IPS-20b (cell line): ENCODE measurements at regions not wholly inside any gene's neighbourhood (a gene's known extent, or its start where the extent isn't known, plus 50 kb on each side); places are given as distances from the start of the nearest gene placed in this dataset.

ENCODE experiments used
- H3K27ac ChIP-seq: one replicate; pipeline ENCODE4 v1.5.1; 2013; ENCODE audit warnings: low read length
- H3K27me3 ChIP-seq: 2 replicates; pipeline ENCODE4 v1.6.1; 2013; ENCODE audit warnings: mild to moderate bottlenecking, low read length, inconsistent platforms; ENCODE audit not compliant: insufficient read depth
- H3K36me3 ChIP-seq: 2 replicates; pipeline ENCODE4 v1.6.1; 2013; ENCODE audit warnings: low read depth, mild to moderate bottlenecking, inconsistent platforms, low read length, moderate library complexity; ENCODE audit not compliant: insufficient read depth
- H3K4me1 ChIP-seq: 2 replicates; pipeline ENCODE4 v1.6.1; 2013; ENCODE audit warnings: mild to moderate bottlenecking, control low read depth, inconsistent platforms, low read length, moderate library complexity; ENCODE audit not compliant: insufficient read depth
- H3K4me3 ChIP-seq: 2 replicates; pipeline ENCODE4 v1.5.1; 2013; ENCODE audit warnings: mild to moderate bottlenecking, low read length, inconsistent platforms
- H3K9ac ChIP-seq: 2 replicates; pipeline ENCODE4 v1.6.1; 2013; ENCODE audit warnings: low read depth, mild to moderate bottlenecking, inconsistent platforms, low read length, moderate library complexity
- H3K9me3 ChIP-seq: 2 replicates; pipeline ENCODE4 v1.6.1; 2013; ENCODE audit warnings: mild to moderate bottlenecking, low read depth, low read length, inconsistent platforms; ENCODE audit not compliant: insufficient read depth

GRCh38 chr5:167696558-167697314 is 594.7 kb upstream of the WWC1 start:
- Histone ChIP-seq H3K4me1 (peaks cover 28% of the 10 kb centered on the region), H3K27me3 (no peaks in the 10 kb centered on the region), H3K9me3 (no peaks in the 10 kb centered on the region), H3K4me3 (no peak overlapping the region), H3K27ac (no peak overlapping the region), H3K36me3 (no peaks in the 10 kb centered on the region), H3K9ac (no peak overlapping the region)

DNA sequence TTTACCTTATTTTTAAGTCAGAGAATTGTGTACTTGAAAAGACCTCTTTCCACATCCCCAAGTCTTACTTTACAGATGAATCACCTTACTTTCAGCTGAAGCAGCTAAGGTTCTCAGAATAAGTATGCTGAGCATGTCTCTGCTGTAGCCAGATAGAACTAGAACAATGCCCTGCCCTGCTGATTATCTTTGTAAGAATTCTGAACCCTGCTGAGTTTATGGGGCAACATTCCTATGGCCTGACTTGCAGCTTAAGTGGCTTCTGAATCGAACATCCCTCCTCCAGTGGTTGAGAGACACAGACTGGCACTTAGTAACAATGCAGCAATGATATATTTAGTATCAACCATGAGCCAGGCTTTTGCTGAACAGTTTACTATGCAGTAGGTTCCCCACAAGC is 592.0 kb upstream of the WWC1 start:
- Histone ChIP-seq H3K36me3 (no peaks in the 10 kb centered on the region), H3K9me3 (no peaks in the 10 kb centered on the region), H3K4me1 (peaks cover 28% of the 10 kb centered on the region), H3K27me3 (no peaks in the 10 kb centered on the region), H3K4me3 (peak overlapping the region; percentile 42; the same call in 1 of the 2 replicates), H3K9ac (peak overlapping the region; percentile 67; the same call in 1 of the 2 replicates), H3K27ac (peak overlapping the region; percentile 92)

DNA sequence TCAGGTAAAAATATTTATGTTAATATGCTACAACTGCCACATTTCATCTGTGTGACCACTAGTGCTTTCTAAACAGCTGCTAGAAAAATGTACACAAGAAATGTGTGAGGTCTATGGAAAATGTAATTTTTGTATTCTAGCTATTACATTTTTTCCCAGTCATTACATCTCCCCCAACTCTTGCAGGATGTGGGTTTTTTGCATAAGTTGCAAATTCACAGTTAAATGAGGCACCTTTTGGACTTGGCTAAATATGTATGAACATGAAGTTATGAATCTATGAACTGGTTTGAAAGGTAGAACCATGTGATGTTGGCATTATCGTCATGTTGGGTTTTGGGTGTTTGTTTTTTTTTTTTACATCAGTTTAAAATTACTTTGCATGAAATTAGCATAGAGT is 590.4 kb upstream of the WWC1 start:
- Histone ChIP-seq H3K27ac (no peak overlapping the region), H3K4me1 (peaks cover 26% of the 10 kb centered on the region), H3K9ac (no peak overlapping the region), H3K36me3 (no peaks in the 10 kb centered on the region), H3K4me3 (no peak overlapping the region), H3K27me3 (no peaks in the 10 kb centered on the region), H3K9me3 (no peaks in the 10 kb centered on the region)

DNA sequence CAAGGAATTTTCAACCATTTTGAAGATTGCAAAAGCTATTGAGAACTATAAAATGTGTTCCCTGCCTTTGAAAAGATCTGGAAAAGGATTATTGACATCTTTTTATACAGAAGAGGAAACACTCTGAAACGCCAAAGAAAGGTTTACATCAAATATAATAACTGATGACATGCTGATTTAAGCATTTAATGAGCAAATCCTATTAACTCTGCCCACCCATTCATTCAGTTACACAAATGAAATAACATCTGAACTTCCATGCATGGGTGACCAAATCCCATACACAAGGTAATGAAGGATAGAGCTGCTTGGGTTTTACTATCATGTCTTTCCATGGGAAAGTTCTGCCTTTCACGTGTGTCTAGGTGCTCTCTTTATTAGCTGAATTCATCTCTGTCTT is 589.4 kb upstream of the WWC1 start:
- H3K36me3 ChIP-seq = no peaks in the 10 kb centered on the region
- no peaks in the 10 kb centered on the region for H3K9me3 ChIP-seq
- H3K9ac ChIP-seq = no peak overlapping the region
- H3K4me1 ChIP-seq = peaks cover 26% of the 10 kb centered on the region
- H3K27me3 ChIP-seq = no peaks in the 10 kb centered on the region
- no peak overlapping the region for H3K27ac ChIP-seq
- H3K4me3 ChIP-seq = no peak overlapping the region

GRCh38 chr5:167708449-167708848 is 583.0 kb upstream of the WWC1 start:
- H3K4me3 ChIP-seq = no peak overlapping the region
- H3K9ac ChIP-seq = no peak overlapping the region
- no peak overlapping the region for H3K27ac ChIP-seq
- H3K36me3 ChIP-seq = no peaks in the 10 kb centered on the region
- H3K9me3 ChIP-seq = no peaks in the 10 kb centered on the region
- H3K27me3 ChIP-seq = no peaks in the 10 kb centered on the region
- no peaks in the 10 kb centered on the region; the same call in 1 of the 2 replicates for H3K4me1 ChIP-seq

- no peaks in the 10 kb centered on the region for H3K36me3 ChIP-seq
- H3K9ac ChIP-seq = no peak overlapping the region
- no peak overlapping the region for H3K4me3 ChIP-seq
- H3K27ac ChIP-seq = no peak overlapping the region
- H3K4me1 ChIP-seq = no peaks in the 10 kb centered on the region; the same call in 1 of the 2 replicates
- H3K27me3 ChIP-seq = no peaks in the 10 kb centered on the region
- H3K9me3 ChIP-seq = no peaks in the 10 kb centered on the region
Observed at GRCh38 chr5:167709625-167710024, 581.8 kb upstream of the WWC1 start.

DNA sequence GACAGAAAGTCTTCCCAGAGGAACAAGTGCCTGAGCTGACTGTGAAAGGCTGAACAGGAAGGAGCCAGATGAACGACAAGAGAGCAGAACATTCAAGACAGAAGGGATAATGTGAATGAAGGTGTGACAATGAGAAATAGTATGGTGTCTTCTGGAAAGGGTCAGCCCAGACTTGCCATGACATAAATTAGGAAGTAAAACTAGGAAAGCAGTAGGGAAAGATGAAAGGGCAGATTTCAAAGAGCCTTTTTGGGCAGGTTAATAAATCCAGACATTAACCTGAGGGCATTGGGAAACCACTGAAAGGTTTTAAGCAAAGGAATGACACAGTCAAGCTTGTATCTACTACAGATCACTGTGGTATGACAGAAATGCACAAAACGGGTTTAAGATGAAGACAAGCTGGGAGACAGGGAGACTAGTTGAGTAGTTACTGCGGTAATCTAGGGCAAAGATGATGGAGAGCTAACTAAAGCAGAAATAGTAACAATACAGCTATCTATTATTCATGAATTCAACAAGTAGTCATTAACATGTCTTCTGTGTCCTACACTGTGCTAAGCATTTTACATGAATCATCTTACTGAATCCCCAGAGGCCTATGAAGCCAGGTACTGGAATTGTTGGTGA is 580.9 kb upstream of the WWC1 start:
- Histone ChIP-seq H3K27me3 (no peaks in the 10 kb centered on the region), H3K27ac (no peak overlapping the region), H3K36me3 (no peaks in the 10 kb centered on the region), H3K9ac (no peak overlapping the region), H3K4me3 (no peak overlapping the region), H3K9me3 (no peaks in the 10 kb centered on the region), H3K4me1 (no peaks in the 10 kb centered on the region; the same call in 1 of the 2 replicates)

- Histone ChIP-seq H3K9ac (no peak overlapping the region), H3K27ac (no peak overlapping the region), H3K4me3 (no peak overlapping the region), H3K36me3 (no peaks in the 10 kb centered on the region), H3K27me3 (no peaks in the 10 kb centered on the region), H3K9me3 (no peaks in the 10 kb centered on the region), H3K4me1 (no peaks in the 10 kb centered on the region; the same call in 1 of the 2 replicates)
Observed at GRCh38 chr5:167712986-167713585, 578.4 kb upstream of the WWC1 start.

- H3K27ac ChIP-seq = no peak overlapping the region
- H3K27me3 ChIP-seq = no peaks in the 10 kb centered on the region
- no peaks in the 10 kb centered on the region; the same call in 1 of the 2 replicates for H3K4me1 ChIP-seq
- no peak overlapping the region for H3K9ac ChIP-seq
- H3K4me3 ChIP-seq = no peak overlapping the region
- no peaks in the 10 kb centered on the region for H3K36me3 ChIP-seq
- H3K9me3 ChIP-seq = no peaks in the 10 kb centered on the region
Observed at GRCh38 chr5:167713896-167714295, 577.5 kb upstream of the WWC1 start.

DNA sequence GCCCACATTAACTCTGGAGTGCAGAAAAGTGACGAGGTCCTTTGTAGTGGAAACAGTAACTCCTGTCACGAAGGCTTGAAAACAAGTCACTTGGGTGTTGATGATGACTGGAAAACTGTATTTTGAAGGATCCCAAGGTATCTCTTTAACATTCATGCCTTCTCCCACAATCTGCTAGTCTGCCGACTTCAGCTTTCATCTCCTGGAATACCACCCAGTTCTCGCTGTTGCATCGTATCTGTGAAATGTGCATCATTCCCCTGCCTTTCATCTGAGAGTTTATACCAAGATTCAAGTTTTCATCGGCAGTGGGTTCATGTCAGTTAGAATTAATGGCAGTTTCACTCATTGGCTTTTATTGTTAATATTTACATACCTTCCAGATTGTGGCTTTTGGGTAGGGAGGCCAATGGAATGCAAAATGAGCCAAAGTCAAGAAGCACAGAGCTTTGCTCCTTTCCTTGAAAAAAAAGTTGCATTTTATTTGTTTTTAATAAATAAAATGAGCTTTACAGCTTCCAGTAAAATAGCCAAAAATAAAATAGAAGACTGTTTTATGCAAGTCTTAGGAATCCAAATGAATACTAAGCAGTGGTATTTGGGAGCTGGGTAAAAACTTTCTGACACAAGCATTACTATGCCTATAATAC is 575.2 kb upstream of the WWC1 start:
- Histone ChIP-seq H3K9me3 (no peaks in the 10 kb centered on the region), H3K4me1 (no peaks in the 10 kb centered on the region), H3K9ac (no peak overlapping the region), H3K4me3 (no peak overlapping the region), H3K27ac (no peak overlapping the region), H3K36me3 (no peaks in the 10 kb centered on the region), H3K27me3 (no peaks in the 10 kb centered on the region)

DNA sequence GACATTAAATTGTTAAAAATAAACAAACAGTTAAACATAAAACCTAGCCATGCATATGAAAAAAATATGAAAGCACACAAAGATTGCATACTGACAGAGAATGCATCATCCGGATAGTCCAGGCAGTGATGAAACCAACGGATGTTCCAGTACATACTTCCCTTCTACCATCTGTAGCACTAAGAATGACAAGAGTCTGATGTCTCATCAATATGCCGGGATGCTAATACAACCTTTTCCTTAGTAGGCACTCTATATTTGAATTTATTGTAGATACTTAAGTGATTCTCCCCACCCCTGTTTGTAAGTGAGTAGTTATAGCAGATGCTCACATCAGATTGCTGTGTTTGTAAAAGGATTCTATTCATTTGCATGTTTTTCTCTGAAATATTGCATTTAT is 571.2 kb upstream of the WWC1 start:
- Histone ChIP-seq H3K27ac (no peak overlapping the region), H3K4me3 (no peak overlapping the region), H3K9me3 (no peaks in the 10 kb centered on the region), H3K27me3 (no peaks in the 10 kb centered on the region), H3K36me3 (no peaks in the 10 kb centered on the region), H3K4me1 (peaks cover 2% of the 10 kb centered on the region; the same call in 1 of the 2 replicates), H3K9ac (no peak overlapping the region)
